GM12878 (cell line): ENCODE measurements at regions not wholly inside any gene's neighbourhood (a gene's known extent, or its start where the extent isn't known, plus 50 kb on each side); places are given as distances from the start of the nearest gene placed in this dataset.
"Not testable (repeated sequence)": the region's sequence is repeated elsewhere in the genome, so short reads cannot be mapped to it uniquely, and the experiment has no call there.

Experiments
- ATAC-seq: fragments of 200-7000 bp; cut with Tn5 transposase; 3 replicates; pipeline ENCODE4 v1.9.1; 2020; ENCODE audit warnings: mild to moderate bottlenecking, moderate library complexity
- BruUV-seq: library from RNA; stranded (reverse); fragments of 400-500 nt; replicated peaks from 2 replicates; lab custom pipeline; 2021; lab: Mats Ljungman, UMichigan
- CTCF ChIA-PET: fragments of 300-600 bp; sonication (Branson Sonifier 250); formaldehyde crosslinking; extraction: SDS; loops from one replicate; lab custom pipeline; 2021; ENCODE audit warnings: inconsistent platforms; lab: Yijun Ruan, JAX
- POLR2A ChIA-PET: fragments of 350-600 bp; formaldehyde crosslinking; extraction: SDS; loops from one replicate; lab custom pipeline; 2021; ENCODE audit warnings: inconsistent platforms; lab: Charles Lee
- RAD21 ChIA-PET: fragments of 300-600 bp; sonication (Branson Sonifier 250); formaldehyde crosslinking; loops from one replicate; lab custom pipeline; 2023; ENCODE audit warnings: antibody characterized with exemption; ENCODE audit not compliant: unreplicated experiment; lab: Charles Lee
- SMC1A ChIA-PET: fragments of 300-600 bp; sonication (Branson Sonifier 250); formaldehyde crosslinking; loops from one replicate; lab custom pipeline; 2023; ENCODE audit not compliant: unreplicated experiment, uncharacterized antibody; lab: Charles Lee
- DNase-seq: peaks from one replicate; pipeline ENCODE4 v3.0.0-alpha.2; 2011; ENCODE audit warnings: low read depth, low spot score
- FAIRE-seq: peaks from 3 replicates; lab custom pipeline; 2011; peaks lifted over from hg19 to GRCh38; lab: Jason Lieb, UNC
- H2AFZ ChIP-seq: 2 replicates; pipeline ENCODE4 v1.6.0; 2011; ENCODE audit warnings: low read depth, low read length, control low read depth; ENCODE audit not compliant: control insufficient read depth
- H3K27ac ChIP-seq: 2 replicates; pipeline ENCODE4 v1.5.1; 2011; ENCODE audit warnings: control low read depth; ENCODE audit not compliant: control insufficient read depth, insufficient read depth
- H3K27me3 ChIP-seq, 2 experiments: replicated peaks in 1 of 2; 2 replicates each; pipeline versions ENCODE4 v1.6.0 to v1.6.1; 2011; ENCODE audit warnings: low read length in 1 of 2; ENCODE audit not compliant: control insufficient read depth in 2 of 2, insufficient read depth in 2 of 2
- H3K36me3 ChIP-seq, 2 experiments: 2 replicates each; pipeline ENCODE4 v1.5.1; 2011; ENCODE audit warnings: low read length in 1 of 2; ENCODE audit not compliant: control insufficient read depth in 2 of 2, insufficient read depth in 2 of 2
- H3K4me1 ChIP-seq: 2 replicates; pipeline ENCODE4 v1.6.1; 2011; ENCODE audit warnings: mild to moderate bottlenecking, low read length, moderate library complexity, mixed read lengths; ENCODE audit not compliant: control insufficient read depth, insufficient read depth
- H3K4me2 ChIP-seq: 2 replicates; pipeline ENCODE4 v1.6.0; 2011; ENCODE audit warnings: control low read depth; ENCODE audit not compliant: control insufficient read depth, insufficient read depth
- H3K4me3 ChIP-seq: fragments of 200-600 bp; sonication (generic); 2 replicates; pipeline ENCODE4 v1.5.1; 2016
- H3K79me2 ChIP-seq: 2 replicates; pipeline ENCODE4 v1.6.0; 2011; ENCODE audit warnings: low read length; ENCODE audit not compliant: control insufficient read depth, insufficient read depth
- H3K9ac ChIP-seq: 2 replicates; pipeline ENCODE4 v1.8.0; 2011; ENCODE audit warnings: low read length, control low read depth, mixed read lengths; ENCODE audit not compliant: control insufficient read depth, insufficient read depth
- H3K9me3 ChIP-seq: replicated peaks from 3 replicates; pipeline ENCODE4 v1.5.1; 2011; ENCODE audit warnings: mild to moderate bottlenecking, low read length; ENCODE audit not compliant: control insufficient read depth, insufficient read depth
- H4K20me1 ChIP-seq: 2 replicates; pipeline ENCODE4 v1.6.0; 2011; ENCODE audit not compliant: control insufficient read depth, insufficient read depth
- ATF3 ChIP-seq: IDR thresholded peaks from 2 replicates; pipeline ENCODE4 v1.6.1; 2011; ENCODE audit warnings: low read depth, mild to moderate bottlenecking, low read length, moderate library complexity, borderline replicate concordance; ENCODE audit errors: extremely low read depth
- BCL3 ChIP-seq: IDR thresholded peaks from 2 replicates; pipeline ENCODE4 v1.6.1; 2011; ENCODE audit warnings: borderline replicate concordance, low read depth, mild to moderate bottlenecking, moderate library complexity, low read length; ENCODE audit not compliant: insufficient read depth, poor library complexity, severe bottlenecking
- CTCF ChIP-seq, 3 experiments: IDR thresholded peaks in 2 of 3; conservative IDR thresholded peaks in 1 of 3; 2 replicates each; pipeline ENCODE4 v1.5.1; 2011; ENCODE audit warnings: low read depth in 3 of 3, low read length in 3 of 3, mild to moderate bottlenecking in 3 of 3, control low read depth in 2 of 3, moderate library complexity in 2 of 3, inconsistent platforms in 1 of 3, mixed read lengths in 1 of 3; ENCODE audit not compliant: control insufficient read depth in 2 of 3, insufficient read depth in 1 of 3; ENCODE audit errors: extremely low read depth in 1 of 3
- MEF2A ChIP-seq: IDR thresholded peaks from 2 replicates; pipeline ENCODE4 v1.6.1; 2011; ENCODE audit warnings: low read depth, mild to moderate bottlenecking, low read length, moderate library complexity; ENCODE audit not compliant: insufficient read depth
- MEF2B ChIP-seq: fragments of 450-650 bp; IDR thresholded peaks from 2 replicates; pipeline ENCODE4 v1.6.1; 2018; ENCODE audit warnings: mild to moderate bottlenecking, moderate library complexity; ENCODE audit not compliant: partially characterized antibody, poor library complexity, severe bottlenecking
- REST ChIP-seq: IDR thresholded peaks from 2 replicates; pipeline ENCODE4 v1.6.1; 2012; ENCODE audit warnings: mild to moderate bottlenecking, low read depth, low read length
- ZNF384 ChIP-seq: IDR thresholded peaks from 2 replicates; pipeline ENCODE4 v1.6.1; 2012; ENCODE audit warnings: low read depth, mild to moderate bottlenecking, low read length, improper control_type of control experiment, borderline replicate concordance
- WGBS: methylation state at CpG from one replicate; pipeline ENCODE4 v1.1.6; 2016; ENCODE audit warnings: low lambda C conversion rate; ENCODE audit not compliant: insufficient replicate concordance, insufficient coverage; ENCODE audit errors: missing lambda C conversion rate; 5-methylcytosine and 5-hydroxymethylcytosine counted together
- in situ Hi-C: fragments of 300-500 bp; cut with MboI; formaldehyde crosslinking; loops from 9 replicates; pipeline ENCODE4 v1.14.3; 2018; ENCODE audit warnings: mixed read lengths
- intact Hi-C: fragments of 100-400 bp; cut with micrococcal nuclease; formaldehyde crosslinking; loops from one replicate; pipeline ENCODE4 v1.14.2; 2022; ENCODE audit not compliant: unreplicated experiment

- ATAC-seq, result no peak
- Histone ChIP-seq H3K79me2 (no peaks in the 10 kb centered on the region), H2AFZ (no peak overlapping the region), H3K27ac (no peak overlapping the region), H3K9me3 (no peaks in the 10 kb centered on the region; the same call in 2 of the 3 replicates), H3K9ac (no peak overlapping the region), H3K27me3 (no peaks in the 10 kb centered on the region), H3K4me2 (no peak overlapping the region), H4K20me1 (no peaks in the 10 kb centered on the region), H3K4me1 (no peaks in the 10 kb centered on the region), H3K4me3 (no peak overlapping the region), H3K36me3 (no peaks in the 10 kb centered on the region)
- WGBS, result 0% methylated on average over 1 of the region's 1 CpG
- no peak for DNase-seq
- intact Hi-C loops (no loop called here), in situ Hi-C loops (no loop called here)
- CTCF ChIA-PET, result no interaction called here
- no peak for FAIRE-seq
- no peak for TF ChIP-seq MEF2A
- no peak for TF ChIP-seq ZNF384
- TF ChIP-seq CTCF (IDR thresholded peaks at IDR 0.05 in 2 of 3, conservative IDR thresholded peaks at IDR 0.05 in 1 of 3; ENCODE audit: control insufficient read depth in 2 of 3, extremely low read depth in 1 of 3, insufficient read depth in 1 of 3, low read depth in 3 of 3, low read length in 3 of 3), result no peak
- no peak for TF ChIP-seq ATF3
- TF ChIP-seq MEF2B, result no peak
- no peak for TF ChIP-seq REST
- TF ChIP-seq BCL3, result no peak
- POLR2A ChIA-PET, result interaction anchor here (0.6 kb wide), 1 partner anchor 404 kb away, joined by 3 read pairs; no protein-coding TSS in a partner anchor
- BruUV-seq, result no TSS peak
- RAD21 ChIA-PET, result no interaction called here
- SMC1A ChIA-PET, result no interaction called here
Observed at GRCh38 chr12:131644481-131644880, 66.4 kb upstream of the SFSWAP start.

- FAIRE-seq, CTCF ChIA-PET, H3K79me2 ChIP-seq, H3K36me3 ChIP-seq, H3K9me3 ChIP-seq, SMC1A ChIA-PET, H3K27ac ChIP-seq, H2AFZ ChIP-seq, ATAC-seq, H4K20me1 ChIP-seq, BruUV-seq, H3K4me1 ChIP-seq, H3K27me3 ChIP-seq, POLR2A ChIA-PET, H3K4me2 ChIP-seq, DNase-seq, RAD21 ChIA-PET, H3K9ac ChIP-seq, in situ Hi-C loops, H3K4me3 ChIP-seq, intact Hi-C loops: not testable (repeated sequence)
- 40% methylated on average over 9 of the region's 9 CpGs for WGBS
Observed at GRCh38 chr12:131644917-131645316, 66.0 kb upstream of the SFSWAP start.
